GDM1 (cell line): ENCODE measurements at regions not wholly inside any gene's neighbourhood (a gene's known extent, or its start where the extent isn't known, plus 50 kb on each side); places are given as distances from the start of the nearest gene placed in this dataset.

Experiments used
- DNase-seq: peaks from one replicate; lab custom pipeline; 2025; lab: John Stamatoyannopoulos, UW

GRCh38 chr18:45119876-45120275 lies 439.2 kb downstream of the SETBP1 start:
- no peak for DNase-seq

DNA sequence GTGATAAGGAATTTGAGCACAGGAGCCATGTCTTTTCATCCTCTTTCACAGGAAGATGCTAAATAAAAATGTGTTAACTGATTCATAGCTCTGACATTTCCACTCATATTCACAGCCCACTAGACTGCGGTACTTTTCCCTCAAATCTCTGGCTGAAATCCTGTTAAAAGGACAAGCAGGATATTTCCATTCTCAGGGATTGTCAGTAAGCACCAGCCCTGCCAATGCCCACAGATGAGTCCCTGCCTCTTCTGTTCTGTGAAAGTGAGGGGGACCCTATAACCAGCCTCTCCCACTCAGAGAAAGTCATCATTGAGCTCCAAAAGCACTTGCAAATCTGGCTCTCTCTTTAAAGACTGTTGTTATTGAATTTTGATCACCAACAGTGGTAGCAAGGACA lies 440.5 kb downstream of the SETBP1 start:
- DNase-seq = no peak

DNA sequence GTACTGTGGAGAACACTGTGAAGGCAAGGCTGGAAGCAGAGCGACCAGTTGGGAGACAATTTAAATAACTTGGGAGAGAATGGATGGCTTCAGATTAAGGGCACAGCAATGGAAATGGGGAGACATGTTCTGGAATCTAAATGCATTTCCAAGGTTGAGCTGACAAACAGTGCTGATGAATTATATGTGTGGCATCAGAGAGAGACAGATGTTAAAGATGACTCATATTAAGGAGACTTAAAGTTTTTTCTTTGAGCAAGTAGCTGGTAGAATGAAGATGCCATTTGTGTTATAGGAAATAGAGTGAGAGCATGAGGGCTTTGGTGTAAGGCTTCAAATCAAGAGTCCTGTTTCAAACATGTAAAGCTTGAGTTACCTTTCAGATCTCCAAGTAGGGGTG lies 441.8 kb downstream of the SETBP1 start:
- DNase-seq = no peak

- no peak for DNase-seq
Observed at GRCh38 chr18:45127405-45127804, 446.7 kb downstream of the SETBP1 start.

DNA sequence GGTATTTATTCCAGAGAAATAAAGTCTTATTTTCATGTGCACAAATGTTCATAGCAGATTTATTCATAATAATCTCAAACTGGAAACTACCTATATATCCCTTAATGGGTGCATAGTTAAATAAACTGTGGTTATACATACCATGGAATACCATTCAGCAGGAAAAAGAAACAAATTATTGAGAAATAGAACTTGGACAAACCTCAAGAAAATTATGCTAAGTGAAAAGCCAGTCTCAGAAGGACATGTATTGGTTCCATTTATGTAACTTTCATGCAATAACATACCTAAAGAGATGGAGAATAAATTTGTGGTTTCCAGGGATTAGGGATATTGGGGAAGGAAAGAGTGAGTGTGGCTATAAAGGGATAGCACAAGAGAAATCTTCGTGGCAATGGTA lies 452.6 kb downstream of the SETBP1 start:
- DNase-seq = no peak

DNA sequence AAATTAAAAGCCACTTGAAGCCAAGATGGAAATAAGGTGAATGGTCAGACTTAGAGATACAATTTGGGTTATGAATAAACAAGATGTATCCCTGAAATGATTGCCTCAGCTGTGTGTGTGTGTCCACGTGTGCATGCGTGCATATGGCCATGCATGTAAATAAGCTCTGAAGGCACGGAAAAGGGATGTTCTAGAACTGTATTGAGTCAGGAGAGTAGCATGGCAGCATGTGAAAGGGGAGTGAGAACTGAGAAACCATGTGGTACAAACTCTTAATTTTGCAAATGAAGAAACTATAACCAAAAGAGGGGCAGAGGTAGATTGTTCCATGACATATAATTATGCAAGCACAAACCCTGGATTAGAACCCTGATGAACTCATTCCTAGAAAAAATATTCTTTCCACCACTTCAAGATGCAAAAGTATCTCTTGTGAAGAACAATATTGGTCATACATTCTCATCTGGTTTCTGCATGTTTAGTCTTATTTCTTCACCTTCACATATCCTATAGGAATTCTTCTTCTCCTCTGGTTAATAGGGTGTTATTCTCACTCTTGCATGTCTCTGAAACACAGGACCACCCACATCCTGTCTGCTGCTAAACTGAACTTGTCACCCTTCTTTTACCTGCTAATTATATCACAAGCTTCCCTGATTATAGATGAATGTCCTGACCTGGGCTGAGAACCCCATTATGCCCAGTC lies 455.8 kb downstream of the SETBP1 start:
- DNase-seq = no peak

DNA sequence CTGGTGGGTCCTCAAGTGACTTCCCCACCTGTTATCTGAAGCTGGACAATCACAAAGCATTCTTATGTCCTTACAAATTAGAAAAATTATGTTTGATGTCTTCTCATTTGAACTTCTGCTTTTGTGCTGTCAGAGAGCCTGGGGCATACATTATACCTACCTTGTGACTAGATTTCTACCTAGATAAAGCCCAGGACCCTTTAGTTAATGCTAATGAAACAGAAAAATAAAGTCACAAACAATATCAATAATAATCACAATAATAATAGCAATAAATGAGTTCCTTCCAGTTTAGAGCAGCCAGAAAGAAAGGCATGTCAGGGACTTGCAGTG lies 456.4 kb downstream of the SETBP1 start:
- DNase-seq = no peak

GRCh38 chr18:45139478-45139877 lies 458.8 kb downstream of the SETBP1 start:
- DNase-seq = no peak

DNA sequence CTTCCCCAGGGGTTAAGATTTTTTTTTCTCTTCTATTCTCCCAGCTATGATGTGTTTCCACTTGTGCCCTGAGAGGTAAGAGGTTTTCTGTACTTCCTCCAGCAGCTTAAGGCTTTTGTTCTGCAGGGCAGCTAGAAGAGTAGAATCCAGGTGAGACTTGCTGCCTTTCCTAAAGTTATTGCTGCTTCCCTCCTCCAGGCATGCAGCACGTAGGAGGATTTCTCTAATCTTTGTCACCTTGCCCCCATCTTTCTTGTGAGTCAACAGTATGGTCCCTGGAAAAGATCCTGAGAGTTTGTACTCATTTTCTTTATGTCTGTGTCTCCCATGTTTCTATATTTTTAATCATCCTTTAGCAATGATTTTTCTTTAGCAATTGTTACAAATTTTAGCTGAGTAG lies 462.2 kb downstream of the SETBP1 start:
- DNase-seq = no peak

- DNase-seq = no peak
Observed at GRCh38 chr18:45149712-45150111, 465.6 kb upstream of the SLC14A2 start.

DNA sequence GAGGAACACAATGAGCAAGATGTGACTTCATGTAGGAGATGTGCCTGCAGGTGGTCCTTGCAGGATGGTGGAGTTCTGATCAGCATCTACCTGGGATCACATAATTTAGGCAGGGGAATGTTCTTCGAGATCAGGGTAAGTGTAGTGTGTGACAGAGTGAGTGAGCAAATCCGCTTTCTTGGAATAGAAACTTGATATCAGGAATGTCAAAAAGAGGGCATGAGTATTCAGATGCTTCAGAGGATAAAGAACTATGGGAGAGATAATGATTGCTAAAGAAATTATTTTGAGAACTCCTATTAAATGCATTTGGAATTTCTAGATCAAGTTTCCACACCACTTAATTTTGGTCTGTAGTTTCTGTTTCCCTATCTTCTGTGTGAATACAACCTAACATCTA lies 463.6 kb upstream of the SLC14A2 start:
- no peak for DNase-seq

DNA sequence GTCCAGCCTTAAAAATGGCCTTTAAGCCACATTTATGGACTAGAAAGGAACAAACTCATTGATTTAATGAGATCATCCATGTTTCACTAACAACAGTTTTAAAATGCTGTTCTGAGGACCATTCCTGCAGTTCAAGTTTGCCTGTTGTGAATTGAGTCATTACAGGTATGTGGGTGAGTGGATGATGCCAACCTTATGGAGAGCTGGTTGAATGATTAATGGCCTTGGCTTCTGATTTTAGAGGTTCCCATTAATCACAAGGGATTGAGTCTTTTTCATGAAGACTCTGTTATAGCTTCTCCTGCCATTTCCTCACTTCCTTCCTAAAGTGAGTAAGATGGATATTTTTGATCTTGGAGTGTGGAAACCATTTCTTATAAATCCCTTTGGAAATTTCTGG lies 459.8 kb upstream of the SLC14A2 start:
- DNase-seq = no peak

- DNase-seq = no peak
Observed at GRCh38 chr18:45156946-45157345, 458.3 kb upstream of the SLC14A2 start.

GRCh38 chr18:45157576-45157975 lies 457.7 kb upstream of the SLC14A2 start:
- DNase-seq = no peak

GRCh38 chr18:45161850-45162249 lies 453.4 kb upstream of the SLC14A2 start:
- DNase-seq = no peak

DNA sequence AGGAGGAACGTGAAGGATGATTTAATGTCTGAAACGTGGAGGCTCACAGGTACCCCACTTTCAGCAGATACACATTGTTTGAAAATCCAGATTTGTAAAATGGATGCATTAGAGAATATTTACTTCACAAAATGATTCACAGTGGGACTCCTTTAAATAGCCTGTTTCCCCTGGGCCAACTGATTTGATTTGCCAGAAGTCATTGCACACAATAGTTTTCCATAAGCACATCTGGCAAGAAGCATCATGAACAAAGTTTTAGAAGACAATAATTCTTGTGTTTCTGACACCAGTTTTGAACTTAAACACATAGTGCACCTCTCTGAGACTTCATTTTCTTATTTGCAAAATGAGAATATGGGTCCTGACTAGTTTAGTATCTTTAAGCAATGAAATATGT lies 451.4 kb upstream of the SLC14A2 start:
- no peak for DNase-seq

DNA sequence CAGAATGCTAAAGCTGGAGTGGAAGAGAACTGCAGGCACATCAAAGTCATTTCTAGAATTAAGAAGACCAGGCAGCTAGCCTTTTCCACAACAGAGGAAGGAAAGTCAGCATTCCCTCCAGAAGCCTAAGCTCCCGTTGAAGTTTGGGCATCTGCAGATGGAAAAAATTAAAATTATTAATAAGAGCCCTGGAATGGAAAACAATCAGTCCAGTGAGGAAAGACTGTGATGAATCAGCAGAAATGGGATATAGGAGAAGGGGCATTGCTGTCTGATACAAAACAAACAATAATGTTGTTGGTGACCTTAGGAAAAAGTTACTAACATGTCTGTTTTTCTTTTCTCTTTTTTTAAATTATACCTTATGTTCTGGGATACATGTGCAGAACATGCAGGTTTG lies 450.7 kb upstream of the SLC14A2 start:
- no peak for DNase-seq

- no peak for DNase-seq
Observed at GRCh38 chr18:45165176-45165713, 450.0 kb upstream of the SLC14A2 start.

GRCh38 chr18:45165871-45166270 lies 449.4 kb upstream of the SLC14A2 start:
- DNase-seq = no peak

GRCh38 chr18:45166341-45166835 lies 448.9 kb upstream of the SLC14A2 start:
- no peak for DNase-seq

DNA sequence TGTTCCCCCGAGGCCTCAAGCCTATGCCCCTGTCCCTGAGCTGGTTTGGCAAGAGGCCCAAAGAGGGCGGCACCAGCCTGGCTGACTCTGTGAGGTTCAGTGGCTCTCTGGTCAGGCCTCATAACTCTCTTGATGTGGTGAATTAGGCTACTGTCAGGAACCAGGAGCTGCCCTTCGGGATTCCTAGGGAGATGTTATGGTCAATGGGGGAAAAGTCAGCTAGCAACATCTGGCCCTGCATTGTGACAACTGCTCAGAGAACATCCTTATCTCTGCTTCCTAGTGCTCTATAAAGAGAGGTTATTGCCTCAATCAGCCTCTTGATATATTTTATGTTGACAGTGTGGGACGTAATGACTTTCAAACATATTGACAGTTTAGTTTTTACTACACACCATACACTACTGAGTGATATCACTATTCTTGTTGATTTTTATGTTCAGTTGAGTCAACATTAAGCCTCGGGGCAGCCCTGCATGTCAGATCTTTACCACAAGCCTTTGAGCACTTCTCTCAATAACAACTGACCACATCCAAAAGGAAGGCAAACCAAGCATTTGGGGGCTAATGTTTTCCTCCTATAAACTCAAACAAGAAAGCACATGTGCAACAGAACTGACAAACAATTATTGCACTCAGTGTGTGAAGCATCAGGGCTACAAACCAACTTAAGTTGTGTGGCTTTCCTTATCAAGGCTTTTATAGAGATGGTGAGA lies 448.3 kb upstream of the SLC14A2 start:
- no peak for DNase-seq

GRCh38 chr18:45167631-45168280 lies 447.5 kb upstream of the SLC14A2 start:
- DNase-seq = no peak
